HEK293 (cell line): ENCODE measurements at regions not wholly inside any gene's neighbourhood (a gene's known extent, or its start where the extent isn't known, plus 50 kb on each side); places are given as distances from the start of the nearest gene placed in this dataset.

Experiments used
- ATF2 ChIP-seq: fragments of 450-650 bp; formaldehyde crosslinking; IDR thresholded peaks from 2 replicates; pipeline ENCODE4 v1.5.1; 2016; ENCODE audit warnings: missing biosample characterization, missing genetic modification characterization, low read depth
- KLF1 ChIP-seq: fragments of 450-650 bp; formaldehyde crosslinking; IDR thresholded peaks from 2 replicates; pipeline ENCODE4 v1.5.1; 2016; ENCODE audit warnings: missing biosample characterization, missing genetic modification characterization
- MYNN ChIP-seq: fragments of 450-650 bp; formaldehyde crosslinking; IDR thresholded peaks from 2 replicates; pipeline ENCODE4 v1.5.1; 2016; ENCODE audit warnings: missing biosample characterization, missing genetic modification characterization, borderline replicate concordance
- YY1 ChIP-seq: fragments of 450-650 bp; formaldehyde crosslinking; IDR thresholded peaks from 2 replicates; pipeline ENCODE4 v1.5.1; 2018; ENCODE audit warnings: missing biosample characterization, missing genetic modification characterization
- ZBTB1 ChIP-seq: fragments of 450-650 bp; formaldehyde crosslinking; IDR thresholded peaks from 2 replicates; pipeline ENCODE4 v1.5.1; 2016; ENCODE audit warnings: missing biosample characterization, missing genetic modification characterization
- ZBTB17 ChIP-seq: fragments of 450-650 bp; formaldehyde crosslinking; IDR thresholded peaks from 2 replicates; pipeline ENCODE4 v1.5.1; 2016; ENCODE audit warnings: missing biosample characterization, missing genetic modification characterization
- ZNF121 ChIP-seq: fragments of 450-650 bp; formaldehyde crosslinking; IDR thresholded peaks from 2 replicates; pipeline ENCODE4 v1.5.1; 2016; ENCODE audit warnings: missing biosample characterization, missing genetic modification characterization
- ZNF248 ChIP-seq: fragments of 450-650 bp; formaldehyde crosslinking; IDR thresholded peaks from 2 replicates; pipeline ENCODE4 v1.5.1; 2017; ENCODE audit warnings: missing biosample characterization, missing genetic modification characterization
- ZNF274 ChIP-seq, 2 experiments: fragments of 200-500 bp in 1 of 2; fragments of 450-650 bp in 1 of 2; sonication (Bioruptor generic) in 1 of 2; formaldehyde crosslinking in 1 of 2; IDR thresholded peaks; 2 replicates each; pipeline versions ENCODE4 v1.5.1 to v1.6.1; 2014 to 2016; ENCODE audit warnings: borderline replicate concordance in 1 of 2, inconsistent platforms in 1 of 2, low read length in 1 of 2, missing biosample characterization in 1 of 2, missing genetic modification characterization in 1 of 2
- ZNF302 ChIP-seq: fragments of 450-650 bp; formaldehyde crosslinking; IDR thresholded peaks from 2 replicates; pipeline ENCODE4 v1.5.1; 2016; ENCODE audit warnings: missing biosample characterization, missing genetic modification characterization, low read depth
- ZNF777 ChIP-seq: fragments of 450-650 bp; formaldehyde crosslinking; IDR thresholded peaks from 2 replicates; pipeline ENCODE4 v1.5.1; 2017; ENCODE audit warnings: missing biosample characterization, missing genetic modification characterization, borderline replicate concordance
- TF ChIP-seq, protein P1 (sequence below): fragments of 450-650 bp; formaldehyde crosslinking; IDR thresholded peaks from 2 replicates; pipeline ENCODE4 v1.5.1; 2016; ENCODE audit warnings: missing biosample characterization, missing genetic modification characterization
- TF ChIP-seq, protein P2 (sequence below): fragments of 450-650 bp; formaldehyde crosslinking; IDR thresholded peaks from 2 replicates; pipeline ENCODE4 v1.5.1; 2016; ENCODE audit warnings: missing biosample characterization, missing genetic modification characterization
- TF ChIP-seq, protein P3 (sequence below): fragments of 450-650 bp; formaldehyde crosslinking; IDR thresholded peaks from 2 replicates; pipeline ENCODE4 v1.5.1; 2016; ENCODE audit warnings: missing biosample characterization, missing genetic modification characterization

DNA sequence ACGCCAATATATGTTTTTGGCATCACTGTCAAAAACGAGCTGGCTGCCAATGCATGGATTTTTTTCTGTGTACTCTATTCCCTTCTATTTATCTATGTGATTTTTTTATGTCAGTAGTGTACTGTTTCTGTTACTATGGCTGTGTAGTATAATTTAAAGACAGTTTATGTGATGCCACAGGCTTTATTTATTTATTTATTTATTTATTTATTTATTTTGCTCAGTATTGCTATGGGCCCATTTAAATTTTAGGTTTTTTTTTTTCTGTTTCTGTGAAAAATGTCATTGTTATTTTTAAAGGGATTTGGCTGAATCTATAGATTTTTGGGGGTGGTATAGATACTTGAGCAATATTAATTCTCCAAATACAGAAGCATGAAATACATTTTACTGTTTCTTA lies 338.4 kb upstream of the POU3F4 start:
- no peak for TF ChIP-seq ZNF121 (tag by site-specific recombination)
- TF ChIP-seq ZBTB1, result no peak
- no peak for TF ChIP-seq ZNF302 (tag by site-specific recombination)
- TF ChIP-seq, protein P1, sequence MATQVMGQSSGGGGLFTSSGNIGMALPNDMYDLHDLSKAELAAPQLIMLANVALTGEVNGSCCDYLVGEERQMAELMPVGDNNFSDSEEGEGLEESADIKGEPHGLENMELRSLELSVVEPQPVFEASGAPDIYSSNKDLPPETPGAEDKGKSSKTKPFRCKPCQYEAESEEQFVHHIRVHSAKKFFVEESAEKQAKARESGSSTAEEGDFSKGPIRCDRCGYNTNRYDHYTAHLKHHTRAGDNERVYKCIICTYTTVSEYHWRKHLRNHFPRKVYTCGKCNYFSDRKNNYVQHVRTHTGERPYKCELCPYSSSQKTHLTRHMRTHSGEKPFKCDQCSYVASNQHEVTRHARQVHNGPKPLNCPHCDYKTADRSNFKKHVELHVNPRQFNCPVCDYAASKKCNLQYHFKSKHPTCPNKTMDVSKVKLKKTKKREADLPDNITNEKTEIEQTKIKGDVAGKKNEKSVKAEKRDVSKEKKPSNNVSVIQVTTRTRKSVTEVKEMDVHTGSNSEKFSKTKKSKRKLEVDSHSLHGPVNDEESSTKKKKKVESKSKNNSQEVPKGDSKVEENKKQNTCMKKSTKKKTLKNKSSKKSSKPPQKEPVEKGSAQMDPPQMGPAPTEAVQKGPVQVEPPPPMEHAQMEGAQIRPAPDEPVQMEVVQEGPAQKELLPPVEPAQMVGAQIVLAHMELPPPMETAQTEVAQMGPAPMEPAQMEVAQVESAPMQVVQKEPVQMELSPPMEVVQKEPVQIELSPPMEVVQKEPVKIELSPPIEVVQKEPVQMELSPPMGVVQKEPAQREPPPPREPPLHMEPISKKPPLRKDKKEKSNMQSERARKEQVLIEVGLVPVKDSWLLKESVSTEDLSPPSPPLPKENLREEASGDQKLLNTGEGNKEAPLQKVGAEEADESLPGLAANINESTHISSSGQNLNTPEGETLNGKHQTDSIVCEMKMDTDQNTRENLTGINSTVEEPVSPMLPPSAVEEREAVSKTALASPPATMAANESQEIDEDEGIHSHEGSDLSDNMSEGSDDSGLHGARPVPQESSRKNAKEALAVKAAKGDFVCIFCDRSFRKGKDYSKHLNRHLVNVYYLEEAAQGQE (tag by site-specific recombination), result no peak
- TF ChIP-seq, protein P2, sequence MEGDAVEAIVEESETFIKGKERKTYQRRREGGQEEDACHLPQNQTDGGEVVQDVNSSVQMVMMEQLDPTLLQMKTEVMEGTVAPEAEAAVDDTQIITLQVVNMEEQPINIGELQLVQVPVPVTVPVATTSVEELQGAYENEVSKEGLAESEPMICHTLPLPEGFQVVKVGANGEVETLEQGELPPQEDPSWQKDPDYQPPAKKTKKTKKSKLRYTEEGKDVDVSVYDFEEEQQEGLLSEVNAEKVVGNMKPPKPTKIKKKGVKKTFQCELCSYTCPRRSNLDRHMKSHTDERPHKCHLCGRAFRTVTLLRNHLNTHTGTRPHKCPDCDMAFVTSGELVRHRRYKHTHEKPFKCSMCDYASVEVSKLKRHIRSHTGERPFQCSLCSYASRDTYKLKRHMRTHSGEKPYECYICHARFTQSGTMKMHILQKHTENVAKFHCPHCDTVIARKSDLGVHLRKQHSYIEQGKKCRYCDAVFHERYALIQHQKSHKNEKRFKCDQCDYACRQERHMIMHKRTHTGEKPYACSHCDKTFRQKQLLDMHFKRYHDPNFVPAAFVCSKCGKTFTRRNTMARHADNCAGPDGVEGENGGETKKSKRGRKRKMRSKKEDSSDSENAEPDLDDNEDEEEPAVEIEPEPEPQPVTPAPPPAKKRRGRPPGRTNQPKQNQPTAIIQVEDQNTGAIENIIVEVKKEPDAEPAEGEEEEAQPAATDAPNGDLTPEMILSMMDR (tag by site-specific recombination), result no peak
- TF ChIP-seq MYNN (tag by site-specific recombination), result no peak
- TF ChIP-seq ZNF274 (IDR thresholded peaks at IDR 0.05; ENCODE audit: low read length), result no peak
- no peak for TF ChIP-seq ZNF274 (tag by site-specific recombination; IDR thresholded peaks at IDR 0.05; ENCODE audit: borderline replicate concordance)
- TF ChIP-seq KLF1 (tag by site-specific recombination), result no peak
- no peak for TF ChIP-seq ATF2 (tag by site-specific recombination)
- no peak for TF ChIP-seq ZBTB17
- no peak for TF ChIP-seq ZNF248 (tag by site-specific recombination)
- no peak for TF ChIP-seq YY1 (tag by site-specific recombination)
- TF ChIP-seq, protein P3, sequence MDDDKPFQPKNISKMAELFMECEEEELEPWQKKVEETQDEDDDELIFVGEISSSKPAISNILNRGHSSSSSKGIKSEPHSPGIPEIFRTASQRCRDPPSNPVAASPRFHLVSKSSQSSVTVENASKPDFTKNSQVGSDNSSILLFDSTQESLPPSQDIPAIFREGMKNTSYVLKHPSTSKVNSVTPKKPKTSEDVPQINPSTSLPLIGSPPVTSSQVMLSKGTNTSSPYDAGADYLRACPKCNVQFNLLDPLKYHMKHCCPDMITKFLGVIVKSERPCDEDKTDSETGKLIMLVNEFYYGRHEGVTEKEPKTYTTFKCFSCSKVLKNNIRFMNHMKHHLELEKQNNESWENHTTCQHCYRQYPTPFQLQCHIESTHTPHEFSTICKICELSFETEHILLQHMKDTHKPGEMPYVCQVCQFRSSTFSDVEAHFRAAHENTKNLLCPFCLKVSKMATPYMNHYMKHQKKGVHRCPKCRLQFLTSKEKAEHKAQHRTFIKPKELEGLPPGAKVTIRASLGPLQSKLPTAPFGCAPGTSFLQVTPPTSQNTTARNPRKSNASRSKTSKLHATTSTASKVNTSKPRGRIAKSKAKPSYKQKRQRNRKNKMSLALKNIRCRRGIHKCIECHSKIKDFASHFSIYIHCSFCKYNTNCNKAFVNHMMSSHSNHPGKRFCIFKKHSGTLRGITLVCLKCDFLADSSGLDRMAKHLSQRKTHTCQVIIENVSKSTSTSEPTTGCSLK (tag by site-specific recombination), result no peak
- no peak for TF ChIP-seq ZNF777
